ENCODE measurements at regions not wholly inside any gene's neighbourhood (a gene's known extent, or its start where the extent isn't known, plus 50 kb on each side); places are given as distances from the start of the nearest gene placed in this dataset.
"Not testable (repeated sequence)": the region's sequence is repeated elsewhere in the genome, so short reads cannot be mapped to it uniquely, and the experiment has no call there.

GRCh38 chr9:63781817-63782439 lies 1503.1 kb downstream of the FOXD4L5 start:
- H4K5ac ChIP-seq (ENCODE audit: low read depth, low read length); H3K56ac ChIP-seq (ENCODE audit: extremely low read depth, insufficient read depth, low read length); BruUV-seq (replicated peaks); H3K9me3 ChIP-seq (ENCODE audit: control insufficient read depth, insufficient read depth, low read length); H3K9ac ChIP-seq (ENCODE audit: low read depth, low read length); H3K27me3 ChIP-seq (ENCODE audit: control insufficient read depth, insufficient read depth, low read length); POLR2A ChIA-PET (ENCODE audit: unreplicated experiment); H3K14ac ChIP-seq (replicated peaks; ENCODE audit: low read depth, low read length); CTCF ChIA-PET; H3K4ac ChIP-seq (ENCODE audit: low read depth, low read length); DNase-seq; H3K4me2 ChIP-seq (ENCODE audit: low read depth, low read length); ATAC-seq (ENCODE audit: low read depth); H2BK15ac ChIP-seq (ENCODE audit: low read depth, low read length); H4K20me1 ChIP-seq (ENCODE audit: insufficient read depth, low read length); H2AK9ac ChIP-seq (replicated peaks; ENCODE audit: low read depth, low read length, poor library complexity); H2AK5ac ChIP-seq (ENCODE audit: low read depth, low read length); in situ Hi-C loops (cut with MboI; ENCODE audit: low sequenced_read_pairs); H3K4me1 ChIP-seq (ENCODE audit: control insufficient read depth, insufficient read depth, low read length); H2AFZ ChIP-seq (replicated peaks; ENCODE audit: low read length, poor library complexity); H3K18ac ChIP-seq (ENCODE audit: low read depth, low read length); H3K27ac ChIP-seq (ENCODE audit: insufficient read depth, low read length); H2BK20ac ChIP-seq (ENCODE audit: low read depth, low read length); H3K9me1 ChIP-seq (ENCODE audit: insufficient read depth, low read length); H3K4me3 ChIP-seq (ENCODE audit: insufficient read depth, low read depth, low read length); intact Hi-C loops (cut with micrococcal nuclease); H4K91ac ChIP-seq (ENCODE audit: insufficient read depth, low read depth, low read length); H2BK120ac ChIP-seq (ENCODE audit: low read depth, low read length); H3K79me1 ChIP-seq (ENCODE audit: low read depth in 1 of 2, low read length in 2 of 2); H3K23ac ChIP-seq (ENCODE audit: low read depth, low read length); H2BK5ac ChIP-seq (ENCODE audit: low read depth, low read length, poor library complexity, severe bottlenecking); H4K8ac ChIP-seq (ENCODE audit: low read depth in 2 of 2, low read length in 2 of 2); dilution Hi-C loops (cut with HindIII; ENCODE audit: low sequenced_read_pairs, unreplicated experiment); H3K36me3 ChIP-seq (ENCODE audit: control insufficient read depth, insufficient read depth, low read length): not testable (repeated sequence)
- WGBS, 2 experiments (ENCODE audit: extremely low coverage in 2 of 2, insufficient read length in 1 of 2) = no CpG with 5 or more reads among the region's 33 CpGs

GRCh38 chr9:63781390-63781789 lies 1503.6 kb downstream of the FOXD4L5 start:
- POLR2A ChIA-PET (ENCODE audit: unreplicated experiment); BruUV-seq (replicated peaks); in situ Hi-C loops (cut with MboI; ENCODE audit: low sequenced_read_pairs): not testable (repeated sequence)

More at GRCh38 chr9:63781390-63781789, 1503.6 kb downstream of the FOXD4L5 start:
- H2BK120ac ChIP-seq (ENCODE audit: low read depth, low read length); H3K27me3 ChIP-seq (ENCODE audit: control insufficient read depth, insufficient read depth, low read length); H2BK15ac ChIP-seq (ENCODE audit: low read depth, low read length); H3K56ac ChIP-seq (ENCODE audit: extremely low read depth, insufficient read depth, low read length); H4K8ac ChIP-seq (ENCODE audit: low read depth in 2 of 2, low read length in 2 of 2); H2AK5ac ChIP-seq (ENCODE audit: low read depth, low read length); H3K9ac ChIP-seq (ENCODE audit: low read depth, low read length); H3K4ac ChIP-seq (ENCODE audit: low read depth, low read length); H3K9me3 ChIP-seq (ENCODE audit: control insufficient read depth, insufficient read depth, low read length); H3K4me3 ChIP-seq (ENCODE audit: insufficient read depth, low read depth, low read length); H3K14ac ChIP-seq (replicated peaks; ENCODE audit: low read depth, low read length); H3K9me1 ChIP-seq (ENCODE audit: insufficient read depth, low read length); H4K20me1 ChIP-seq (ENCODE audit: insufficient read depth, low read length); H2BK20ac ChIP-seq (ENCODE audit: low read depth, low read length); H3K4me2 ChIP-seq (ENCODE audit: low read depth, low read length); H3K79me1 ChIP-seq (ENCODE audit: low read depth in 1 of 2, low read length in 2 of 2); DNase-seq; intact Hi-C loops (cut with micrococcal nuclease); H3K18ac ChIP-seq (ENCODE audit: low read depth, low read length); dilution Hi-C loops (cut with HindIII; ENCODE audit: low sequenced_read_pairs, unreplicated experiment); H2AK9ac ChIP-seq (replicated peaks; ENCODE audit: low read depth, low read length, poor library complexity); H4K5ac ChIP-seq (ENCODE audit: low read depth, low read length); H3K4me1 ChIP-seq (ENCODE audit: control insufficient read depth, insufficient read depth, low read length); H3K36me3 ChIP-seq (ENCODE audit: control insufficient read depth, insufficient read depth, low read length); H3K23ac ChIP-seq (ENCODE audit: low read depth, low read length); H3K27ac ChIP-seq (ENCODE audit: insufficient read depth, low read length); H4K91ac ChIP-seq (ENCODE audit: insufficient read depth, low read depth, low read length); H2AFZ ChIP-seq (replicated peaks; ENCODE audit: low read length, poor library complexity); CTCF ChIA-PET; H2BK5ac ChIP-seq (ENCODE audit: low read depth, low read length, poor library complexity, severe bottlenecking): not testable (repeated sequence)
- peak; percentile 96 for ATAC-seq (ENCODE audit: low read depth)
- 40% methylated on average over 10 of the region's 35 CpGs; no CpG with 5 or more reads in 1 of the 2 experiments for WGBS, 2 experiments (ENCODE audit: extremely low coverage in 2 of 2, insufficient read length in 1 of 2)
